Spleen (tissue), 7 donors: ENCODE measurements at regions not wholly inside any gene's neighbourhood (a gene's known extent, or its start where the extent isn't known, plus 50 kb on each side); places are given as distances from the start of the nearest gene placed in this dataset.

ENCODE experiments used
- CTCF ChIP-seq, 11 experiments: fragments of 200-600 bp in 7 of 11; fragments of 450-650 bp in 4 of 11; sonication (generic) in 4 of 11; IDR thresholded peaks in 8 of 11; conservative IDR thresholded peaks in 3 of 11; 1 replicate in 7 of 11; 2 replicates in 4 of 11; pipeline versions ENCODE4 v1.4.0 to v1.8.0; 2016 to 2021; ENCODE audit warnings: antibody characterized with exemption in 11 of 11, inconsistent platforms in 4 of 11, mild to moderate bottlenecking in 1 of 11
- POLR2A ChIP-seq, 3 donors: fragments of 450-650 bp; IDR thresholded peaks; one replicate each; pipeline ENCODE4 v1.5.1; 2017; ENCODE audit warnings: antibody characterized with exemption in 3 of 3, mild to moderate bottlenecking in 1 of 3
- donor health status: DM: no; HTN: no; CAD: no; lungs with moderate emphysema.
- donor health status: DM: no; HTN: no; CAD: no.
- donor health status: DM: no; HTN: no; CAD: no.

DNA sequence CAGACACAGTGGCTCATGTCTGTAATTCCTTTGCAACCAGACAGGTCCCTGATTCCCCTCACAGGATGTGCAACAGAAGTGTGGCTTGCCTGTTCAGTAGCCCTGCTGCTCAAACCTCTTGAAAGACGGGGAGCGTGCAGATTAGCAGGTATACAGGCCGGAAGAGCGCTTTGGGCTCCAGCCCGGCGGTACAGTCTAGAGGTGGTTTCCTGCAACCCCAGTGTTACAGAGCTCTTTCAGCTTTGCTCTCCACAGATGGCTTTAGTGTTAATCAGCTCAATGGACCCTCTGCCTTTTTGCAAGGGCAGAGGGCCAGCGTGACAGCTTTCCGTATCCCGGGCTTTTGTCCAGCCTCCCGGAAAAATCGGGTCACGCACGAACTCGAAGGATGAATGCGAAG is 67.2 kb upstream of the TNFRSF21 start:
- TF ChIP-seq CTCF (IDR thresholded peaks at IDR 0.05 in 8 of 11, conservative IDR thresholded peaks at IDR 0.05 in 3 of 11) (no peak), POLR2A (IDR thresholded peaks at IDR 0.05) (no peak)
